Ovary (tissue), 7 donors: ENCODE measurements at regions not wholly inside any gene's neighbourhood (a gene's known extent, or its start where the extent isn't known, plus 50 kb on each side); places are given as distances from the start of the nearest gene placed in this dataset.
"Not testable (repeated sequence)": the region's sequence is repeated elsewhere in the genome, so short reads cannot be mapped to it uniquely, and the experiment has no call there.

ENCODE experiments used
- DNase-seq, 5 donors: peaks; one replicate each; pipeline ENCODE4 v3.0.0-alpha.2; 2019 to 2020
- H3K27ac ChIP-seq, 2 donors: fragments of 200-600 bp; one replicate each; pipeline versions ENCODE4 v1.5.1 to v1.8.0; 2019 to 2022
- H3K27me3 ChIP-seq: fragments of 200-600 bp; one replicate; pipeline ENCODE4 v1.8.0; 2022
- H3K36me3 ChIP-seq: fragments of 200-600 bp; sonication (generic); one replicate; pipeline ENCODE4 v1.5.1; 2019
- H3K4me1 ChIP-seq: one replicate; pipeline ENCODE4 v1.8.1; 2013; ENCODE audit warnings: mild to moderate bottlenecking, moderate library complexity; ENCODE audit not compliant: insufficient read depth
- H3K4me3 ChIP-seq: fragments of 200-600 bp; sonication (generic); one replicate; pipeline ENCODE4 v1.5.1; 2017
- H3K9me3 ChIP-seq, 2 donors: fragments of 200-600 bp in 1 of 2; sonication (generic) in 1 of 2; one replicate each; pipeline versions ENCODE4 v1.5.1 to v1.8.1; 2013 to 2019; ENCODE audit warnings: mild to moderate bottlenecking in 1 of 2, moderate library complexity in 1 of 2
- EP300 ChIP-seq: sonication (generic); formaldehyde crosslinking; IDR thresholded peaks from one replicate; pipeline ENCODE4 v1.6.1; 2017; ENCODE audit warnings: antibody characterized with exemption
- POLR2A ChIP-seq: fragments of 450-650 bp; IDR thresholded peaks from one replicate; pipeline ENCODE4 v1.6.1; 2017; ENCODE audit warnings: antibody characterized with exemption, mild to moderate bottlenecking, moderate library complexity
- WGBS, 3 donors: extraction: QIAGEN DNeasy Blood & Tissue Kit in 1 of 3; methylation state at CpG; one replicate each; pipeline versions ENCODE4 v1.1.5 to v1.1.7; 2013 to 2017; 5-methylcytosine and 5-hydroxymethylcytosine counted together
- intact Hi-C, 4 donors: fragments of 100-400 bp; cut with DNase I; formaldehyde crosslinking; loops; one replicate each; pipeline versions ENCODE4 v1.11.0 to v1.15.1; 2022 to 2023
- TF ChIP-seq, protein P1 (sequence below), 3 donors: fragments of 450-650 bp in 2 of 3; fragments of 200-600 bp in 1 of 3; IDR thresholded peaks; one replicate each; pipeline versions ENCODE4 v1.5.1 to v1.8.0; 2016 to 2022; ENCODE audit warnings: antibody characterized with exemption in 3 of 3, mild to moderate bottlenecking in 1 of 3
- donor health status: DM: no; HTN: no; CAD: no; lungs with moderate emphysema.
- donor health status: DM: no; HTN: no; CAD: no.
- donor health status: Bipolar disorder and iron deficiency.
- donor health status: DM: no; HTN: no; CAD: no.
- donor health status: DM: yes; HTN: yes; CAD: no.

DNA sequence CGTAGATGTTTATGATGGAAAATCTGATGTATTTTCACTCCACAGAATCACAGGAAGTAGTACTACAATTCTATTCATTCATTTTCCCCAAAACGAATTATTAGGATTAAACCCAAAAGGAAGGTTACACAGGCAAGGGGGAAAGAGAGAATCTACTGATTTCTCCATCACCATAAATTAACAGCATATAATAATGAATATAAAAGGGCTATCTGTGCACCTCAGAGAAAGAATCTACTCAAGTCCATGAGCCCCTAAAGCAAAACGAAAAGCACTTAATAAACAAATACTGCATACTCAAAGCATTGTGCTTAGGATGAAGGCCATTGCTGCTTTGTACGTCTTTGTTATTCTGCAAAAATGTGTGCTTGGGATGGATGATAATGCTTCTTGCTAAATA is 740.5 kb upstream of the SEMA6A start:
- 79 to 86% (median 81%) methylated on average over 4 of the region's 4 CpGs for WGBS, 3 donors
- Histone ChIP-seq H3K4me1 (no peaks in the 10 kb centered on the region), H3K36me3 (no peaks in the 10 kb centered on the region), H3K4me3 (no peak overlapping the region), H3K27me3 (no peaks in the 10 kb centered on the region), H3K9me3 (no peaks in the 10 kb centered on the region), H3K27ac (no peak overlapping the region)
- intact Hi-C loops: no loop called here
- TF ChIP-seq, protein P1, sequence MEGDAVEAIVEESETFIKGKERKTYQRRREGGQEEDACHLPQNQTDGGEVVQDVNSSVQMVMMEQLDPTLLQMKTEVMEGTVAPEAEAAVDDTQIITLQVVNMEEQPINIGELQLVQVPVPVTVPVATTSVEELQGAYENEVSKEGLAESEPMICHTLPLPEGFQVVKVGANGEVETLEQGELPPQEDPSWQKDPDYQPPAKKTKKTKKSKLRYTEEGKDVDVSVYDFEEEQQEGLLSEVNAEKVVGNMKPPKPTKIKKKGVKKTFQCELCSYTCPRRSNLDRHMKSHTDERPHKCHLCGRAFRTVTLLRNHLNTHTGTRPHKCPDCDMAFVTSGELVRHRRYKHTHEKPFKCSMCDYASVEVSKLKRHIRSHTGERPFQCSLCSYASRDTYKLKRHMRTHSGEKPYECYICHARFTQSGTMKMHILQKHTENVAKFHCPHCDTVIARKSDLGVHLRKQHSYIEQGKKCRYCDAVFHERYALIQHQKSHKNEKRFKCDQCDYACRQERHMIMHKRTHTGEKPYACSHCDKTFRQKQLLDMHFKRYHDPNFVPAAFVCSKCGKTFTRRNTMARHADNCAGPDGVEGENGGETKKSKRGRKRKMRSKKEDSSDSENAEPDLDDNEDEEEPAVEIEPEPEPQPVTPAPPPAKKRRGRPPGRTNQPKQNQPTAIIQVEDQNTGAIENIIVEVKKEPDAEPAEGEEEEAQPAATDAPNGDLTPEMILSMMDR (IDR thresholded peaks at IDR 0.05): no peak
- no peak for TF ChIP-seq EP300
- TF ChIP-seq POLR2A: no peak
- no peak for DNase-seq

DNA sequence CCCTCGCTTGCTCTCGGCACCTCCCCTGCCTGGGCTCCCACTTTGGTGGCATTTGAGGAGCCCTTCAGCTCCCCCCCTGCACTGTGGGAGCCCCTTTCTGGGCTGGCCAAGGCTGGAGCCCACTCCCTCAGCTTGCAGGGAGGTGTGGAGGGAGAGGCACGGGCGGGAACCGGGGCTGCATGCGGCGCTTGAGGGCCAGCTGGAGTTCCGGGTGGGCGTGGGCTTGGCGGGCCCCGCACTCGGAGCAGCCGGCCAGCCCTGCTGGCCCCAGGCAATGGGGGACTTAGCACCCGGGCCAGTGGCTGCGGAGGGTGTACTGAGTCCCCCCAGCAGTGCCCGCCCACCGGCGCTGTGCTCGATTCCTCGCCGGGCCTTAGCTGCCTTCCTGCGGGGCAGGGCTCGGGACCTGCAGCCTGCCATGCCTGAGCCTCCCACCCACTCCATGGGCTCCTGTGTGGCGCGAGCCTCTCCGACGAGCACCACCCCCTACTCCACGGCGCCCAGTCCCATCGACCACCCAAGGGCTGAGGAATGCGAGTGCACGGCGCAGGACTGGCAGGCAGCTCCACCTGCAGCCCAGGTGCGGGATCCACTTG is 730.0 kb upstream of the SEMA6A start:
- H3K27ac ChIP-seq, H3K9me3 ChIP-seq, DNase-seq, H3K4me1 ChIP-seq, H3K36me3 ChIP-seq, H3K4me3 ChIP-seq, intact Hi-C loops, H3K27me3 ChIP-seq: not testable (repeated sequence)
- 95 to 96% (median 96%) methylated on average over 31 to 34 of the region's 34 CpGs for WGBS, 3 donors

DNA sequence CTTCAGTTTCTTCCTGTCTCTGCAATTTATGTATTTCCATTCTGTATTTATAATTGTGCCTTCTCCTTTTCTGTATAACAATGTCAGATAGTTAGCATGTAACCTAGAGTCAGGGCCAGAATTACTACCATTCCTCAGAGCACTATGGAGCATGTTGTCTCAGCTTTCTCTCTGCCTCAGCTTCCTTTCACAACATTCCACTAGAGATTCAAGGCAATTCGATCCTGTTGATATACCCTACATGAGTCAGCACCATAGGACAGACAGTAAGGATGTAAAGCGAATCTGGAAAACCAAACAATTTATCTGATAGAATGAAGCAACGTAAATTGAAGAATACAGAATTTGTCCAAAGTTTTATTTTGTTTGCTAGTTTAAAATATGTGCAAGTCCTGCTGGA is 728.3 kb upstream of the SEMA6A start:
- 75 to 77% (median 76%) methylated on average over 3 of the region's 3 CpGs for WGBS, 3 donors
- no peak overlapping the region for H3K27ac ChIP-seq
- H3K36me3 ChIP-seq: no peaks in the 10 kb centered on the region
- DNase-seq: no peak
- no peaks in the 10 kb centered on the region for H3K4me1 ChIP-seq
- H3K9me3 ChIP-seq: no peaks in the 10 kb centered on the region
- no peaks in the 10 kb centered on the region for H3K27me3 ChIP-seq
- no peak overlapping the region for H3K4me3 ChIP-seq
- TF ChIP-seq, protein P1 (IDR thresholded peaks at IDR 0.05): no peak
- TF ChIP-seq EP300 (no peak), POLR2A (no peak)
- intact Hi-C loops: no loop called here

DNA sequence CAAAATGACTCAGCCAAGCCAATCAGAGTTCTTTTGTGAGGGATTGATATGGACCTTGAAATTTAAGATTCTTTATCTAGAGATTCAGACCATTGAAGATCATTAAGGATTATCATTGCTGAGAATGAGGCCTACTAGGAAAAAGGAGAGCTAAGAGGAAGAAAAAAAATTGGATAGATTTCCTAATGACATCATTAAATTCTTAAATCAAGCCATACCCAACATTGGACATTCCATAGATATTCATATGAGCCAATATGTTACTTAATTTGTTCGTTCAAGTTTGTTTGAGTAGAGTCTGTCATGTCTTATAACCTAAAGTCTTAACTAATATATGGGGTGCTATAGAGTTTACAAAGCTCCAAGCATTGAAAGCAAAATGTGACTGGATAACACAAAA is 727.9 kb upstream of the SEMA6A start:
- no peaks in the 10 kb centered on the region for H3K4me1 ChIP-seq
- no peaks in the 10 kb centered on the region for H3K27me3 ChIP-seq
- H3K27ac ChIP-seq: no peak overlapping the region
- DNase-seq: no peak
- no peaks in the 10 kb centered on the region for H3K36me3 ChIP-seq
- 83 to 90% (median 88%) methylated on average over 1 of the region's 1 CpG for WGBS, 3 donors
- no peak for TF ChIP-seq POLR2A
- TF ChIP-seq, protein P1 (IDR thresholded peaks at IDR 0.05): no peak
- TF ChIP-seq EP300: no peak
- no peaks in the 10 kb centered on the region for H3K9me3 ChIP-seq
- intact Hi-C loops: no loop called here
- H3K4me3 ChIP-seq: no peak overlapping the region

DNA sequence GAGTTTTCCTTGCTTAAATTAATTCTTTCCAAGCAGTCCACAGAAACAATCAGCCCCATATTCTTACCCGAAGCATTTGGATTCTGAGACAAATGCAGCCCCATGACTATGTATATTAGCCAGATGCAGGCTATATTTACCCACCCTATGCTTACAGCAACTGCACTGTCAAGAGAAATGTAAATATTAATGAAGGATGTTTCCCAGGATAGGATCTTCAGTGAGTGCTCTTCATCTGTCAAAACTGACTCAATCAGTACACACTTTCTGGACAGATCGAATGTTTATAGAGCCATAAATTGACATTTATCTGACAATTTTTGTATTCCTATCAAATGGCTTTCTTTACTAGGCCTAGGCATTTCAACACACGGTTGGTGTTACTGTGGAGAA is 725.3 kb upstream of the SEMA6A start:
- Histone ChIP-seq H3K9me3 (no peaks in the 10 kb centered on the region), H3K36me3 (no peaks in the 10 kb centered on the region), H3K4me1 (no peaks in the 10 kb centered on the region), H3K4me3 (no peak overlapping the region), H3K27ac (no peak overlapping the region), H3K27me3 (no peaks in the 10 kb centered on the region)
- TF ChIP-seq POLR2A (no peak), EP300 (no peak)
- TF ChIP-seq, protein P1 (IDR thresholded peaks at IDR 0.05): no peak
- no peak for DNase-seq
- intact Hi-C loops: no loop called here
- WGBS, 3 donors: 45 to 60% (median 48%) methylated on average over 3 of the region's 3 CpGs
